A673 (cell line): ENCODE measurements at regions not wholly inside any gene's neighbourhood (a gene's known extent, or its start where the extent isn't known, plus 50 kb on each side); places are given as distances from the start of the nearest gene placed in this dataset.

ENCODE experiments used
- CTCF ChIP-seq: fragments of 300-800, 200-600 bp; sonication (generic); conservative IDR thresholded peaks from 2 replicates; pipeline ENCODE4 v1.5.1; 2017; ENCODE audit warnings: low read depth, mild to moderate bottlenecking, antibody characterized with exemption, low read length, moderate library complexity, mixed read lengths
- EZH2 ChIP-seq: fragments of 200-600 bp; sonication (generic); IDR thresholded peaks from 2 replicates; pipeline ENCODE4 v1.6.1; 2017; ENCODE audit warnings: borderline replicate concordance, low read depth, mild to moderate bottlenecking, mixed read lengths, antibody characterized with exemption, low read length; ENCODE audit not compliant: poor library complexity, severe bottlenecking

DNA sequence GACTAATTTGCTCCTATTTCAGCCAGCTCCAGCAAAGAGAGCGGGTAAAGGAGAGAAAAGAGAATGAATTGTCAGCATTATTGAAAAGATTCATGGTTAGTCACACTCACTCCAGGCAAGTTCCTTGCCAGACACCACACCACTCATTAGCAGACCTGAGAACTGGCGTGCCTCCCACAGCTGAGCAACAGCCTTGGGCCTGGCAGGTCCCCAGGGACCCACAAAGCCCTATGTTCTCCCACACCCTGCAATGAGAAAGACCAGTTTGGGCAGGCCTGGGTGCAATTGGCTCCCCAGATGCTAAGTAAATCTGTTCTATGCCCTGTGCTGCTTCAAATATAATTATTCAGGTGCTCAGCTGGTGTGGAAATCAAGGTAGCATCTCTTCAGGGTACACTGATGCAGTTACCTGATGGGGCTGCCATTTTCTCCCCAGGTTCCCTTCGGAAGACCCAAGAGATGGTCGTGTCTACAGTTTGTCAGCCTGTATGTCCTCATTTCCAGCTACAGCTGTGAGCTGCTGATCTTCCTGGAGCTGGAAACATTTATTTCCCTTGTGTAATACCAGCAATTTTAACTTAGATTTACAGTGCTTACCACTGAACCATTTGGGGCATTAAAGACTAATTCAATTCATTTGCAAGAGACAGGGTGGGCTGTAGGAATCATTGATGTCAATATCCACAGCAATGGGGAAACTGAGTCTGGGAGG is 405.0 kb downstream of the COG6 start:
- TF ChIP-seq CTCF (no peak), EZH2 (no peak)
